Endothelial cell of umbilical vein (primary cell): ENCODE measurements at regions not wholly inside any gene's neighbourhood (a gene's known extent, or its start where the extent isn't known, plus 50 kb on each side); places are given as distances from the start of the nearest gene placed in this dataset.

Experiments used
- CTCF ChIP-seq, 2 donors: IDR thresholded peaks; 1 replicate in 1 of 2; 2 replicates in 1 of 2; pipeline ENCODE4 v1.5.1; 2011; ENCODE audit warnings: low read length in 2 of 2, mild to moderate bottlenecking in 2 of 2, moderate library complexity in 2 of 2, control low read depth in 1 of 2, inconsistent platforms in 1 of 2, low read depth in 1 of 2; ENCODE audit not compliant: insufficient read depth in 1 of 2; ENCODE audit errors: extremely low read depth in 1 of 2
- POLR2A ChIP-seq: IDR thresholded peaks from 2 replicates; pipeline ENCODE4 v1.6.1; 2012; ENCODE audit warnings: low read depth, mild to moderate bottlenecking, control low read depth, low read length

- no peak for TF ChIP-seq CTCF (IDR thresholded peaks at IDR 0.05; ENCODE audit: extremely low read depth in 1 of 2, insufficient read depth in 1 of 2, low read depth in 1 of 2, low read length in 2 of 2)
- TF ChIP-seq POLR2A = no peak
Observed at GRCh38 chr5:71864730-71865601, 145.9 kb downstream of the CARTPT start.
